ENCODE measurements at regions not wholly inside any gene's neighbourhood (a gene's known extent, or its start where the extent isn't known, plus 50 kb on each side); places are given as distances from the start of the nearest gene placed in this dataset.

DNA sequence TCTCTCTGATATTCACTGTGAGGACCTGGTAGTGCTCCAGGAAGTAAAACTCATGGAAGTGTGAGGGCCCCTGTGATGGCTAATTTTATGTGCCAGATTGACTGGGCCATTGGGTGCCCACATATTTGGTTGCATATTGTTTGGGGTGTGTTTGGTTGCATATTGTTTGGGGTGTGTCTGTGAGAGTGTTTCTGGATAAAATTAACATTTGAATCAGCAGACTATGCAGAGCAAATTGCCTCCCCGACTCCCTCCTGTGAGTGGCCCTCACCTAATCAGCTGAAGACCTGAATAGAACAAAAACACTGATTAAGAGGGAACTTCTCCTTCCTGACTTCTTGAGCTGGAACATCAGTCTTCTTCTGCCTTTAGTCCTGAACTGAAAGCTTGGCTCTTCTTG is 173.3 kb upstream of the LINC00305 start:
- DNase-seq (ENCODE audit: low spot score): no peak

- DNase-seq (ENCODE audit: low spot score): no peak
Measured at GRCh38 chr18:64318547-64318946, 169.7 kb upstream of the LINC00305 start.

DNA sequence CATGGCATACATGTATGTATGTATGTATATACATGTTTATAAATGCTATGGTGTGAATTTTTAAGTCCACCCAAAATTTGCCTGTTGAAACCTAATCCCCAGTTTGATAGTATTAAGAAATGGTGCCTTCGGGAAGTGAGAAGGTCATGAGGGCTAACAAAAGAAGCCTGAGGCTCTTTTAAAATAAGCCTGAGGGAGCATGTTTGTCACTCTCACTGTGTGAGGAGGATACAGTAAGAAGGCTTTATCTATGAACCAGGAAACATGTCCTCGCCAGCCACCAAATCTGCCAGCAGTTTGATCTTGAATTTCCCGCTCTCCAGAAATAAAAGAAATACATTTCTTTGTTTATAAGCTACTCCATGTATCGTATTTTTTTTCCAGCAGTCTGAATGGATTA is 163.0 kb upstream of the LINC00305 start:
- DNase-seq (ENCODE audit: low spot score): no peak

DNA sequence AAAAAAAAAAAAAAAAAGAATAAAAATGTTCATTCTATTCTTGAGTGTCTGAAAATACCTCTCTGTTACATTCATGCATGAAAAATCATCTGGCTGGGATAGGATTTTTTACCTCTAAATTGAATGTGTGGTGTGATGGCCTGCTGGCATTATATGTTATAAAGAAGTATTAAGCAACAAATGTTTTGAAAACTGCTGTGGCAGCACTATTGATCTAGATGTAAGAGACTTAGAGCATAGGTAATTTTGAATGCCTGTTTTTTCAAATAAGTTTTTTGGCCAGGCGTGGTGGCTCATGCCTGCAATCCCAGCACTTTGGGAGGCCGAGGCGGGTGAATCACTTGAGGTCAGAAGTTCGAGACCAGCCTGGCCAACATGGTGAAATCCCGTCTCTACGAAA is 147.0 kb upstream of the LINC00305 start:
- no peak for DNase-seq (ENCODE audit: low spot score)

GRCh38 chr18:64294967-64295366 is 146.1 kb upstream of the LINC00305 start:
- DNase-seq (ENCODE audit: low spot score): no peak

DNA sequence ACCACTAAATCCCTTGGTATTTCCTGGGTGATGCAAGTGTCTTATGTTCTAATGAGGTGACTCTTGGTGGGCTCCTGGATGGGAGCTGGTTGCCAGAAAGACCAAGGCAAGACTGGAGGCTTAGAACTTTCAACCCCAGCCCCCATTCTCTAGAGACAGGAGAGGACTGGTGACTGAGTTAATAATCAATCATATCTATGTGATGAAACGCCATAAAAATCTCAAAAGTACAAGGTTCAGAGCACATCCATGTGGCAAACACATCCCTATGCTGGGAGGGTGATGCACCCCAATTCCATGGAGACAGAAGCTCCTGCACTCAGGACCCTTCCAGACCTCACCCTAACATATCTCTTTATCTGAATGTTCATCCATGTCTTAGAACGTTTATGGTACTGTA is 139.5 kb upstream of the LINC00305 start:
- DNase-seq (ENCODE audit: low spot score): no peak

DNA sequence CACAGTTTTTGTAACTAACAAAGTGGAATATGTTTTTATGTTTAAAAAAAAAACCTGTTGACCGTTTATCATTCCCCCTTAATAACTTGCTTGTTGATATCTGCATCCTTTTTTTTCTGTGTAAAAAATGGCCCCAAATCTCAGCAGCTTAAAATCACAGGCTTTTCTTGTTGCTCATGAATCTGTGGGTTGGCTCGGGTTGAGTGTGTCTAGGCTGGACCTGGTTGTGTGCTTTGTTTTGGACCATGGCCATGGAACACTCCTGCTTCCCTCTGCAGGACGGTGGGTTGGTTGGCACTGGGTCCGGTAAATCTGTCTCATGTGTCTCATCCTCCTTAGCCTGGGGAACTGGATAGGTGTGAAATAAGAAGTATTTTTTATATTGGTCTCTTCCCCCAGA is 139.0 kb upstream of the LINC00305 start:
- no peak for DNase-seq (ENCODE audit: low spot score)

- DNase-seq (ENCODE audit: low spot score): no peak
Measured at GRCh38 chr18:64283059-64283458, 134.2 kb upstream of the LINC00305 start.

- DNase-seq (ENCODE audit: low spot score): no peak
Measured at GRCh38 chr18:64278026-64278425, 129.1 kb upstream of the LINC00305 start.

DNA sequence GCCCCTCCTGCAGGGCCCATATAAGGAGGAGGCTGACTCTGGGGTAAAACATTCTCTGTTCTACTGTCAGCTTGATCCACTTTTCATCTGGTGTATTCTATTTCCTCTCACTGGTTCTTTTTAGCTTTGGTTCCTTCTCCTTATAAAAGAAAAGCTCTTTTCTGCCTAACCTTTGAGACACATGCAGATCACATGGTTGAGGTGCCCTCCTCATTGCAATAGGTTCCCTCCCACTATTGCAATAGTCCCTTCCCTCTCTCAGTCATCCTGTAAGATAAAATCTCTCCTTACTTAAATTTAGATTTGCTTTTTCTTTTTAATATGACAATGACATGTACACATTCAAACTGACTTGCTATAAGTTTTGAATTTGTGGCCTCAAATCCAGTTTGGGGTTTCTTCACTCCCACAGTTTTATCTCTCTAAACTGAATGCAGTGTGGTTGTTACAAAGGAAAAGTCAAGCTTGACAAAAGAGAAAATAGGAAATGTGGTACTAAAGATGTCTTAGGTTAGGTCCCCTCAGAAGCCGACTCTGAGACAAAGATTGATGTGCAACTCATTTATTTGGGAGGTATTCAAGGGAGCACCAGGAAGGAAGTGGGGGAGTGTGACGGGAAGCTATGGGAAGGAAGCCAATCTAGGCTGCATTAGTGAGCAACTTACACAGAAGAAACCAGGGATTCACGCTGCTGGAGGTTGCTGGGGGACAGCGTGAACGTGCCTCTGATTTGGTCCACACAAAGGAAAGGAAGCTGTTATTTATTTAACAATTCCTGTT is 127.6 kb upstream of the LINC00305 start:
- DNase-seq (ENCODE audit: low spot score): no peak

GRCh38 chr18:64275593-64276300 is 126.9 kb upstream of the LINC00305 start:
- no peak for DNase-seq (ENCODE audit: low spot score)

DNA sequence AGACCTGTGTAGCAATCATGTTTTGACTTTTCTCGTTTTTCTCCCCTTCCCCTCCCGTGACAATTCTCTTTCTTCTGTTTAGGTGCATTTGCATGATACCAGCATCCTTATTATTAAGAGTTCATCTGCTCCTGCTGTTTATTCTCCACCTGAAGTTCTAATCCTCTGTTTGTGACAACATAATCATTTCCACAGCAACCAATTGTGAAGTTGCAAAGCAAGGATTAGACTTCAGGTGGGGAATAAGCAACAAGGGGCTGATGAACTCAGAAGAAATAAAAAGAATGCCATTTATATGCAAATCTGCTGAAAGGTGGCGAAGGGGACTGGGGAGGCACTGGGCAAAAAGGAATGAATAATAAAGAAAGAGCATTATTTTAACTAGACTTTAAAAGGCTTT is 124.8 kb upstream of the LINC00305 start:
- DNase-seq (ENCODE audit: low spot score): no peak

DNA sequence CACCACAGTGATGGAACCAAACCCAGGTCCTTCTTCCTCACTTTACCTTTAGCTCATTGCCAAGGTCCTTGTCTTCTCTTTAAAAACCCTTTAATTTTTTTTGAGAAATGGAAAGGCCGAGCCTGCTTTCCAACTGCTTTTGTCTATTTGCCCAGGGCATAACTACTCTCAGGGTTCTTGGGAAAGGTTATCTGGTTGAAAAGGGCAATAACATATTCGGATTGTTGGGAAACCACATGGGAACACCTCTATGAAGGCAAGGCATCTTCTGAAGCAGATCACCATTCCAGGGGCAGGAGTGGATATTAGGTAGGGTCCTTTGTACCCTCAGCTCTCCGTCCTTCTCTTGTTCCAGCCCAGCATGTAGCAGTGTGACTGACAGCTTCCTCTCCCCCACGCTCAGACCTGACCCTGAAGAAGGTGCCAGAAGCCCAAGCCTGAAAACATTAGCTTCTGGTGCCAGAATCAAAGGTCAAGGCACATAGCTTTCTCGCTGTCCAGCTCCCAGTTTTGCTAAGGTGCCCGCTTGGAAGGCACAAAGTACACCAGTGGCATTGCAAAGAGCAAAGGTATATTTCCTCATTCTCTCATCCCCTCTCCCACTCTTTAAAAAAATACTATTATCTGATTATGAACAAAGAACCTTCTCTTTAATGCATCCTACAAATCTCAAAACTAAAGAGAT is 123.2 kb upstream of the LINC00305 start:
- DNase-seq (ENCODE audit: low spot score): no peak

- DNase-seq (ENCODE audit: low spot score): peak; percentile 9
Measured at GRCh38 chr18:64271246-64271645, 122.4 kb upstream of the LINC00305 start.

GRCh38 chr18:64270608-64271007 is 121.7 kb upstream of the LINC00305 start:
- no peak for DNase-seq (ENCODE audit: low spot score)

DNA sequence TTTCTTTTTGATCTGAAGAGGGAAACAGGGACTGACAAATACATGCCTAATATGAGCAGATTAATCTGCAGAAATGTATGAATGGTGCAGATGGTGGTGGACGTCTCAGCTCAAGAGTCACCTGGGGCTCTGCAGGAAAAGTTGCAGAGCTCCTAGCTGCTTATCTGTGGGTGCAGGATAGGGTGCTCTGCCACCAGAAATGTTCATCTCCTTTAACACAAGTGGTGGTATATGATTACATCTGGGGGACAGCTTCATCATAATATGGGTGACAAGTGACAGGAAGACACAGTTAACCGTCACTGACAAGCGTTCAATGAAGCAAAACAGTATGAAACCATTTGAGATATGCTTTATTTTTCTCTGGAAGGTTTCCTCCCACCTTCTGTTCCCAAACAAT is 121.2 kb upstream of the LINC00305 start:
- no peak for DNase-seq (ENCODE audit: low spot score)

DNA sequence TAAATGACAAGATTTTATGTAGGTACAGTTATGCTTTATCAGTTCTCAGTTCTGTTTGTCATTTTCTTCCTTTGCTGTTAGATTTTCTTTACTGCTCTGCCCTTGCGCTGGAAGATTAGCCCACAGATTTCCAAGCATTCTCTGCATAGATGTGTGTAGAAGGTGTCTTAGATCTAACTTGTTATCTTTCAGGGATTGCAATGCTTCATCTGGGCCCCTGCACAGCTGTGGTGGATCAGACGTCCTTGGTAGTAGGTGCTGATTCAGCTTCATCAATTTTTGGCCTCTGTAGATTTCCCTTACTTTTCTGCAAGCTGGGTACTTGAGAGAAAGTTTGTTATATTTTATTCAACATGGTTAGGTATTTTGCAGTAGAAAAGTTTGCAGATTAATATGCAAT is 115.3 kb upstream of the LINC00305 start:
- no peak for DNase-seq (ENCODE audit: low spot score)

DNA sequence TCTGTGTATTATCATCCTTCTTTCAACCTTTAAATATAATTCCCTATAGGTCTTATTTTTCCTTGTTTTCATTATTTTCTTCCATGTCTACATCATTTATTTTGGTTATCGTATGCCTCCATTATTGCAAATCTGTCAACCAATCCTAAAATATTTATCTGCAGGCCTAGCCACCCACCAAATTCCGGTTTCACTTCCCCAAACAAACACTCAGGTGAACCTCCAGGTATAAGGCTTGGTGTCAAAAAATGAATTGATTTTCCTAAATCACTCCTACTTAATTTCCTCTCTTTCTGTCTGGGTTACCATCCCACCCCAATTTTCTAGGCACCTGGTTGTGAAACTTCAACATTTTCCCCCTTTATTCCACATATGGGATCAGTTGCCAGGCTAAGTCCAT is 111.9 kb upstream of the LINC00305 start:
- no peak for DNase-seq (ENCODE audit: low spot score)

DNA sequence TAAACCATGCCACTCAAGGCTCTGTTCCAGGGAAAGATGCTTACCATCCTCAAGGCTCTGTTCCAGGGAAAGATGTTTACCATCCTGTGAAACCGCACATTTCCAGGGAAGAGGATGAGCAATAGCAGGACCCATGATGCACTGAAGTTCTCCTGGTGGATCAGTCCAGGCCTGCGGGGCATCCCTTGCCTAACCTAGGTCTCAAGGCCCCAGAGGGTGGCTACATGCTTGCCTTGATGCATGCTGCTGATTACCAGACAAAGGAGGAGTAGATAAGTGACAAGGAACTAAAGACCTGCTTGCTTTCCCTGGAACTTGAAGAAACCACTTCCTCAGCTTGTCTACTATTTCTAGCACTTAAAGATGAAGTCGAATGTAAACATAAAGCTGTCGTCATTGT is 111.0 kb upstream of the LINC00305 start:
- no peak for DNase-seq (ENCODE audit: low spot score)

GRCh38 chr18:64258111-64258650 is 109.3 kb upstream of the LINC00305 start:
- DNase-seq (ENCODE audit: low spot score): no peak

DNA sequence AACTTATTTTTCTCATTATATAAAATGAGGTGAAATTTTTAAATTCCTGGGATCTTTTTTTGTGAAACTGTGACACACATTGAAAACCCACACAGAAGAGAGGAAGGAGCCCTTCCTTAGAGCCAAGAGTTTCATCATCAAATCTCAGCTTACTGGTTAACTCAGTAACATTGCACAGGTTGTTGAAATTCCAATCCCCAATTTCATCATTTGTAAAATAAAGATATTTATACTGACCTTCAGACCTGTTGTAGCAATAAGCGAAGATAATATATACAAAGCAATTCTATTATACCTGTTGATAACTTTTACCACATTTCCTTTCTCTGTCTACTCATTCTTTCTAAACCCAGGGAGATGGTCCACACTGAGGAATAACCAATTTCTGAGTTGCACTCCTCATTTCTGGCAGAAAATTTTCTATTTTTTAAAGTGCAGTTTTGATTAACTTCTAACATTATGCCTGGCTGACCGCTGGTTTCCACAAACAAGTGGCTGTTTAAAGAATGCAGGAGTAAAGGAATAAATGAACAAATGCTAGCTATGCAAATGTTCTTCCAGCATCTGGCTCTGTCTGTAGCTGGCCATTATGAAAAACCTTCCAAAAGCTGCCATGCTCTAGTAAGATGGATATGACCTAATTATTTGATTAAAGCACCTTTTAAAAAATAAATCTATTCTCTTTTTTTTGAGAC is 105.7 kb upstream of the LINC00305 start:
- DNase-seq (ENCODE audit: low spot score): no peak

- DNase-seq (ENCODE audit: low spot score): no peak
Measured at GRCh38 chr18:64253873-64254272, 105.0 kb upstream of the LINC00305 start.

Measured in Ammon's horn (tissue), 1 donor.